Stimulated activated CD8-positive, alpha-beta memory T cell treated with anti-CD3 and anti-CD28 coated beads, Interleukin-12 subunit alpha, Interleukin-12 subunit beta, amount 100 ng/mL, for 24 hours (primary cell): ENCODE measurements at regions not wholly inside any gene's neighbourhood (a gene's known extent, or its start where the extent isn't known, plus 50 kb on each side); places are given as distances from the start of the nearest gene placed in this dataset.
"Not testable (repeated sequence)": the region's sequence is repeated elsewhere in the genome, so short reads cannot be mapped to it uniquely, and the experiment has no call there.

Experiments
- DNase-seq: peaks from one replicate; pipeline ENCODE4 v3.0.0-alpha.2; 2020; ENCODE audit errors: extremely low read depth

- DNase-seq: no peak
These were observed 214.4 kb downstream of the BMP4 start for GRCh38 chr14:53742233-53742620.

GRCh38 chr14:53741479-53742232, 215.0 kb downstream of the BMP4 start:
- DNase-seq: no peak

- DNase-seq: no peak
These were observed 216.1 kb downstream of the BMP4 start for GRCh38 chr14:53740570-53740969.

GRCh38 chr14:53735916-53736315, 220.7 kb downstream of the BMP4 start:
- DNase-seq: no peak

GRCh38 chr14:53723221-53723620, 233.4 kb downstream of the BMP4 start:
- DNase-seq: no peak

- DNase-seq: no peak
These were observed 237.1 kb downstream of the BMP4 start for GRCh38 chr14:53719536-53719935.

GRCh38 chr14:53716578-53716977, 240.0 kb downstream of the BMP4 start:
- no peak for DNase-seq

GRCh38 chr14:53715193-53715721, 241.4 kb downstream of the BMP4 start:
- no peak for DNase-seq

- DNase-seq: no peak
These were observed 242.0 kb downstream of the BMP4 start for GRCh38 chr14:53714495-53715192.

- not testable (repeated sequence) for DNase-seq
These were observed 243.7 kb downstream of the BMP4 start for GRCh38 chr14:53712901-53713300.

- DNase-seq: no peak
These were observed 245.4 kb downstream of the BMP4 start for GRCh38 chr14:53711205-53711604.

GRCh38 chr14:53710615-53711014, 246.0 kb downstream of the BMP4 start:
- no peak for DNase-seq

GRCh38 chr14:53709381-53709780, 247.2 kb downstream of the BMP4 start:
- no peak for DNase-seq

GRCh38 chr14:53703457-53703856, 253.2 kb downstream of the BMP4 start:
- no peak for DNase-seq

- no peak for DNase-seq
These were observed 255.3 kb downstream of the BMP4 start for GRCh38 chr14:53701108-53701875.

- DNase-seq: no peak
These were observed 260.2 kb downstream of the BMP4 start for GRCh38 chr14:53696217-53696965.

- DNase-seq: no peak
These were observed 260.9 kb downstream of the BMP4 start for GRCh38 chr14:53695692-53696214.

- no peak for DNase-seq
These were observed 263.7 kb downstream of the BMP4 start for GRCh38 chr14:53692885-53693284.

- no peak for DNase-seq
These were observed 264.2 kb downstream of the BMP4 start for GRCh38 chr14:53692451-53692850.

GRCh38 chr14:53683229-53683628, 273.4 kb downstream of the BMP4 start:
- DNase-seq: no peak

GRCh38 chr14:53672526-53672925, 284.1 kb downstream of the BMP4 start:
- DNase-seq: no peak
